ENCODE measurements at regions not wholly inside any gene's neighbourhood (a gene's known extent, or its start where the extent isn't known, plus 50 kb on each side); places are given as distances from the start of the nearest gene placed in this dataset.
A peak's percentile ranks its signal among the peaks of the same experiment; 100 is the strongest.
"Not testable (repeated sequence)": the region's sequence is repeated elsewhere in the genome, so short reads cannot be mapped to it uniquely, and the experiment has no call there.

DNA sequence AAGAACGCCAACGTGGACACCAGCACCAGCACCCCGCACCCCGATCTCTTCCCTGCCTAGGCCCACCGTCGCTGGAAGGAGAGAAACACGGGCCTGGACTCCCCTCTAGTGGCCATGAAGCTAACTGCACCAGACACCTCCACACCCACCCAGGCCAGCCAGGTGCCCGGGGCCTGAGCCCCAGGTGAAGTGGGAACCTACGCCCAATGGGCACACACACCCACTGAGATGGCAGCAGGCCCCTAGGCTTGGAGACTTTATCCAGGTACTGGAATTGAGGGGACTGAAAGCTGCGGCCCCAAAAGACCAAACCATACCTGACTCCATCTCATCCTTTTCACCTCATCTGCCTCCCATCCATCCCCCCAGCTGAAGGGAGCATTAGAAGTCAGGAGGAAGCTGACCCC, 81.0 kb downstream of the BUD13 start:
- H3K36me3 ChIP-seq (ENCODE audit: control insufficient read depth, insufficient read depth, low read length): no peaks in the 10 kb centered on the region
- H3K9ac ChIP-seq (ENCODE audit: low read depth, low read length): no peak overlapping the region
- H3K9me3 ChIP-seq (ENCODE audit: control insufficient read depth, insufficient read depth, low read length): no peaks in the 10 kb centered on the region
- no peak overlapping the region for H3K4me3 ChIP-seq (ENCODE audit: low read depth, low read length)
- H3K27me3 ChIP-seq (ENCODE audit: control insufficient read depth, insufficient read depth, low read length): no peaks in the 10 kb centered on the region
- H3K27ac ChIP-seq (ENCODE audit: low read depth, low read length): no peak overlapping the region
- H3K4me1 ChIP-seq (ENCODE audit: control insufficient read depth, insufficient read depth, low read length): peaks cover 19% of the 10 kb centered on the region

DNA sequence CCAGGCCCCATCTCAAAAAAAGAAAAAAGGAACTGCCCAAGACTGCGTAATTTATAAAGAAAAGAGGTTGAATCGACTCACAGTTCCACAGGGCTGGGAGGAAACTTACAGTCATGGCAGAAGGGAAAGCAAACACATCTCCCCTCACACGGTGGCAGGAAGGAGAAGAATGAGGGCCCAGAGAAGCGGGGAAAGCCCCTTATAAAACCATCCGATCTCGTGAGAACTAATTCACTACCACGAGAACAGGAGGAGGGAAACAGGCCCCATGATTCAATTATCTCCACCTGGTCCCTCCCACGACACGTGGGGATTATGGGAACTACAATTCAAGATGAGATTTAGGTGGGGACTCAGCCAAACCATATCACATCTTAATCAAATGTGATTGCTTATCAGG, 82.2 kb downstream of the BUD13 start:
- no peak overlapping the region for H3K9ac ChIP-seq (ENCODE audit: low read depth, low read length)
- H3K27ac ChIP-seq (ENCODE audit: low read depth, low read length): no peak overlapping the region
- no peaks in the 10 kb centered on the region for H3K9me3 ChIP-seq (ENCODE audit: control insufficient read depth, insufficient read depth, low read length)
- H3K4me1 ChIP-seq (ENCODE audit: control insufficient read depth, insufficient read depth, low read length): peaks cover 18% of the 10 kb centered on the region
- no peak overlapping the region for H3K4me3 ChIP-seq (ENCODE audit: low read depth, low read length)
- no peaks in the 10 kb centered on the region for H3K36me3 ChIP-seq (ENCODE audit: control insufficient read depth, insufficient read depth, low read length)
- H3K27me3 ChIP-seq (ENCODE audit: control insufficient read depth, insufficient read depth, low read length): no peaks in the 10 kb centered on the region

DNA sequence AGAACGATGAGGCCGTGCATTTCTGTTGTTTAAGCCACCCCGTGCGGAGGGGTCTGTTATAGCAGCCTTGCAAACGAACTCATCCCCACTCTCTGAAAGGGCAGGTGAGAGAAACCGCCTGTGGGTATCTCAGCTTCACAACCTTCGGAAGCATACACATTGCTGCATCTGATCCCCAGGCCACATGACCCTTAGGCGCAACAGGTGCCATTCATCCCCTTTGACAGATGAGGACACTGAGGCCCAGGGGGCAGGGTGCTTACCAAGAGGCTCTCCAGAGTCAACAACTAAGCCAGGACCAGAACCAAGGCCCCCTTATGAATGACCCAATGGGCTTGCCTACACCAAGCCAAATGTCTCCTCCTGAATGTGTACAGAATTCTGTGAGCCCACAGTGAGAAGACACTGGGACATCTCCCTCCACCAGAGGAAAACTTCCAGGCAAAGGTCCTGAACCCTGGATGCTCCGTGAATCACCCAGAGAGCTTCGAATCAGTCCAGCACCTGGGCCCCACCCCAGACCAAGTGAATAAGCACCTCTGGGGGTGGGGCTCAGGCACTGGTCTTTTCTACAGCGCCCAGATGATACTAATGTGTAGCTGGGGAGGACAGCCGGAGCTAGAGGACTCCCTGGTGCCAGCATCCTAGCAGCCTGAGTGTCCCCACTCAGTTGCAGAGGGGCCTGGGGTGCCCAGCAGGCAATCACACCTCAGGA, 83.2 kb downstream of the BUD13 start:
- Histone ChIP-seq H3K27me3 (ENCODE audit: control insufficient read depth, insufficient read depth, low read length) (no peaks in the 10 kb centered on the region), H3K4me3 (ENCODE audit: low read depth, low read length) (no peak overlapping the region), H3K4me1 (ENCODE audit: control insufficient read depth, insufficient read depth, low read length) (peaks cover 18% of the 10 kb centered on the region), H3K27ac (ENCODE audit: low read depth, low read length) (no peak overlapping the region), H3K36me3 (ENCODE audit: control insufficient read depth, insufficient read depth, low read length) (no peaks in the 10 kb centered on the region), H3K9ac (ENCODE audit: low read depth, low read length) (no peak overlapping the region), H3K9me3 (ENCODE audit: control insufficient read depth, insufficient read depth, low read length) (no peaks in the 10 kb centered on the region)

DNA sequence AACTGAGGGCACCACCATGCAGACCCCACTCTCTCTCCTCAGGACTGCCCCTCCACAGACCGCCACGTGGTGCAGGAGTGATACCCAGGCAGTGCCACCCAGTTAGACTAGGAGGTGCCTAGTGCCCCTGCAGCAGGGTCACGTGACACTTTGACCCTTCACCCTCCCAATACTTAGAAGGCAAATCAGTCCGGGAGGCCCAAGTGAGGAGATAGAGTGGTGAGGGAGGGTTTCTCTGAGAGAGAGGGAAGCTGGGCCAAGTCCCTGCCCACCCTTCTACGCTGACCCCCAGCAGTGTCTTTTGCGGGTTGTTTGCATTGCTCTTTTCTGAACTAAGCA, 84.6 kb downstream of the BUD13 start:
- Histone ChIP-seq H3K27ac (ENCODE audit: low read depth, low read length) (peak overlapping the region; percentile 77), H3K9me3 (ENCODE audit: control insufficient read depth, insufficient read depth, low read length) (no peaks in the 10 kb centered on the region), H3K4me3 (ENCODE audit: low read depth, low read length) (no peak overlapping the region), H3K4me1 (ENCODE audit: control insufficient read depth, insufficient read depth, low read length) (peaks cover 18% of the 10 kb centered on the region), H3K36me3 (ENCODE audit: control insufficient read depth, insufficient read depth, low read length) (no peaks in the 10 kb centered on the region), H3K27me3 (ENCODE audit: control insufficient read depth, insufficient read depth, low read length) (no peaks in the 10 kb centered on the region), H3K9ac (ENCODE audit: low read depth, low read length) (no peak overlapping the region; the same call in 1 of the 2 replicates)

DNA sequence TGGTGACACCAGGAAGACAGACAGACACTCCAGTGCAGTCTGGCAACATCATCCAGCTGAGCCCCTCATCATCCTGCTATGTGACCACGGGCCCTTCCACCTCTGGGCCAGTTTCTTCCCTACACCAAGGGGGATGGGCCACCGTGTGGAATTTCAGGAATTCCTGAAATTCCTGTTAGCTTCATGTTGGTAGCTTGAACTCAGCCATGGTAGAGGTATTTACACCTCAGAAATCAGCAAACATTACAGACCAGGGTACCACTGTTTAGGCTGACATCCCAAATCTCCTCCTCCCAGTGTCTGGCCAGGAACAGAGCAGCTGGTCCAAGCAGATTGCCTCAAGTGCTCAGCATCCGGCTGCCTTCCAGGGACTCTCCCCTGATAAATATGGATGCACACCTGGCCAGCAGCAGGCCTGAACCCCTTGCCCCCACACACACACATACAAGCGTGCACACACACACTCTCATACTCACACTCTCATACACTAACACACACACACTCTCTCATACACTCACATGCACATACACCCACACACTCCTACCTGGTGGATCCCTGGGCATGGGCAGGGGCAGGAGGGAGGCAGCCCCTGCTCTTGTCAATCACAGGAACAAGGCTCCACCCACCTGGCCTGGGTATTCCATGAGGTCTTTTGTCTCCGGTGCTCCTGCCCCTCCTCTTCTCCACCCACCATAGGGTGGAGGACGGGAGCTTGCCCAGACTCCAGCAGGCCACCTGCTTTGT, 85.2 kb downstream of the BUD13 start:
- Histone ChIP-seq H3K27ac (ENCODE audit: low read depth, low read length) (peak overlapping the region; percentile 77), H3K9ac (ENCODE audit: low read depth, low read length) (peak overlapping the region; percentile 60), H3K4me3 (ENCODE audit: low read depth, low read length) (peak overlapping the region; percentile 44), H3K9me3 (ENCODE audit: control insufficient read depth, insufficient read depth, low read length) (no peaks in the 10 kb centered on the region), H3K27me3 (ENCODE audit: control insufficient read depth, insufficient read depth, low read length) (no peaks in the 10 kb centered on the region), H3K36me3 (ENCODE audit: control insufficient read depth, insufficient read depth, low read length) (no peaks in the 10 kb centered on the region), H3K4me1 (ENCODE audit: control insufficient read depth, insufficient read depth, low read length) (peaks cover 18% of the 10 kb centered on the region)

DNA sequence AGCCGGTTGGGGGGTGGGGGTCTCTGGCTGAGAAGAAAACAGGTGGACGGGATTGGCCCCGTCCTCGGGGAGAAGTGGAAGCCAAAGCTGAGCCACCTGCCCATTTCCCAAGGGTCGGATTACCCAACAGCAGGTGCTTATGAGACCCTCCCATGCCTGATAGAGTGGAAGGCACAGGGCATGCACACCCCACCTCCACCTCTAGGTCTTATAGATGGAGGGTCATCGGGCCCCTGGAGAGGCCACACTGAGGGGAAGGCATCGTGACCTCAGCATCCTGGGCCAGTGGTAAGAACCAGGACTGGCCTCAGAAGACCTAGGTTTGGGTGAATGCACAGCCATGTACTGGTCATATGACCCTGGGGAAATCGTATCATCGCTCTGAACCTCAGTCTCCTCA, 85.9 kb downstream of the BUD13 start:
- H3K27me3 ChIP-seq (ENCODE audit: control insufficient read depth, insufficient read depth, low read length): no peaks in the 10 kb centered on the region
- no peak overlapping the region for H3K27ac ChIP-seq (ENCODE audit: low read depth, low read length)
- H3K4me1 ChIP-seq (ENCODE audit: control insufficient read depth, insufficient read depth, low read length): peaks cover 18% of the 10 kb centered on the region
- H3K9ac ChIP-seq (ENCODE audit: low read depth, low read length): 0 out of 2 replicates have a peak overlapping the region, but pooled peaks have one; percentile 7
- no peaks in the 10 kb centered on the region for H3K9me3 ChIP-seq (ENCODE audit: control insufficient read depth, insufficient read depth, low read length)
- H3K4me3 ChIP-seq (ENCODE audit: low read depth, low read length): no peak overlapping the region
- no peaks in the 10 kb centered on the region for H3K36me3 ChIP-seq (ENCODE audit: control insufficient read depth, insufficient read depth, low read length)

DNA sequence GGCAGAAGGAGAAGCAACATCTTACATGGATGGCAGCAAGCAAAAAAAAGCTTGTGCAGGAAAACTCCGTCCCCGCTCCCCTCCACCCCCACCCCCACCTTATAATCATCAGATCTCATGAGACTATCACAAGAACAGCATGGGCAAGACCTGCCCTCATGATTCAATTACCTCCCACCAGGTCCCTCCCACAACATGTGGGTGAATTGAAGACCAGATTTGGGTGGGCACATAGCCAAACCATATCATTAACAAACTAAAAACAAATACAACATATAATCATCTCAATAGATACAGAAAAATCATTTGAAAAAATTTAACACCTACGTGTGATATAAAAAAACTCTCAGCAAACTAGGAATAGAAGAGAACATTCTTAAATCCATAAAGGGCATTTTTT, 88.8 kb downstream of the BUD13 start:
- Histone ChIP-seq H3K9me3 (ENCODE audit: control insufficient read depth, insufficient read depth, low read length) (no peaks in the 10 kb centered on the region), H3K27me3 (ENCODE audit: control insufficient read depth, insufficient read depth, low read length) (no peaks in the 10 kb centered on the region), H3K4me3 (ENCODE audit: low read depth, low read length) (no peak overlapping the region), H3K4me1 (ENCODE audit: control insufficient read depth, insufficient read depth, low read length) (peaks cover 18% of the 10 kb centered on the region), H3K9ac (ENCODE audit: low read depth, low read length) (no peak overlapping the region), H3K27ac (ENCODE audit: low read depth, low read length) (no peak overlapping the region), H3K36me3 (ENCODE audit: control insufficient read depth, insufficient read depth, low read length) (no peaks in the 10 kb centered on the region)

DNA sequence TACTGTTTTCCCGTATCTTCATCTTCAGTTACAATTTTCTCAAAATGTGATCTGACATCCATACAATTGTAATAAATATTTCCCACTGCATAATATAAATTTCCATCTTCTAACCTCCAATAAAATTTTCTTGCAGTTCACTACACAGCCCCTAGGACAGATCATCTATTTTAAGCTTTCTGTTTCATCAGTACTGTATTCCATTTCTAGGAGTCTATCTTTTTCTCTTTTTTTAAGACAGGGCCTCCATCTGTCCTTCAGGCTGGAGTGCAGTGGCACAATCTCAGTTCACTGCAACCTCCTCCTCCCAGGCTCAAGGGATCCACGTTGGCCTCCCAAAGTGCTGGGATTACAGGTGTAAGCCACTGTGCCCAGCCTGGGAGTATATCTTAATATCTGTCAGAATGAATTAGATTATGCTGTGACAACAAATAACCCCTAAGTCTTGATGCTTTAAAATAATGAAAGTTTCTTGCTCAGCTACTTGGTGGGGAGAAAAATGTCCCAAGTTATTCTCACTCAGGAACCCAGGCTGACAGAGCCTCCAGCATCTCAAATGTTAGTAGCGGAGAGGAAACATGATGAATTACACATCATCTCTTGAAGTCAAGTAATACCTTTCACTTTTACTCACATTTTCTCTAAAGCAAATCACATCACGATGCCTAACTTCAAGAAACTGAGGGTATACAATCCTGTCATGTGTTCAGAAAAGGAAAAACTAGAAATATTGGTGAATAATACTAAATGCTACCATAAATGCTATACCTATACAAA, 92.2 kb downstream of the BUD13 start:
- no peak overlapping the region for H3K27ac ChIP-seq (ENCODE audit: low read depth, low read length)
- H3K4me1 ChIP-seq (ENCODE audit: control insufficient read depth, insufficient read depth, low read length): no peaks in the 10 kb centered on the region

DNA sequence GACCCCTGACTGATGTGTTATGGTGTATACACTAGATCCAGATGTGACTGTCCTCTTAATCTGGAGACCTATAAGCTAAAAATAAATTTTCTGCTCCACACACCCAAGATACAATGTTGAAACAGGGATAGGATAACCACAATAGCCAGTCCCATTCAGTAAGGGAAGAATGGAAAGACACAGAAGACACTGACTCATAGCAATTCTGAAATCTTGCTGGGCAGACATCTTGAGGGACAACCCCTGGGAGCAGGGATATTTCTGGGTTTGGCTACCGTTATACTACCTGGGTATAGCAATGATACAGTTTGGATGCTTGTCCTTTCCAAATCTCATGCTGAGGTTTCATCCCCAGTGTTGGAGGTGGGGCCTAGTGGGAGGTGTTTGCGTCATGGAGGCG, 93.9 kb downstream of the BUD13 start:
- no peaks in the 10 kb centered on the region for H3K36me3 ChIP-seq (ENCODE audit: control insufficient read depth, insufficient read depth, low read length)
- no peak overlapping the region for H3K9ac ChIP-seq (ENCODE audit: low read depth, low read length)
- no peaks in the 10 kb centered on the region for H3K27me3 ChIP-seq (ENCODE audit: control insufficient read depth, insufficient read depth, low read length)
- H3K4me3 ChIP-seq (ENCODE audit: low read depth, low read length): no peak overlapping the region
- no peaks in the 10 kb centered on the region for H3K4me1 ChIP-seq (ENCODE audit: control insufficient read depth, insufficient read depth, low read length)
- no peak overlapping the region for H3K27ac ChIP-seq (ENCODE audit: low read depth, low read length)
- H3K9me3 ChIP-seq (ENCODE audit: control insufficient read depth, insufficient read depth, low read length): no peaks in the 10 kb centered on the region

More for the DNA sequence above, 92.2 kb downstream of the BUD13 start:
- H3K4me3 ChIP-seq (ENCODE audit: low read depth, low read length): no peak overlapping the region
- no peaks in the 10 kb centered on the region for H3K36me3 ChIP-seq (ENCODE audit: control insufficient read depth, insufficient read depth, low read length)
- no peaks in the 10 kb centered on the region for H3K27me3 ChIP-seq (ENCODE audit: control insufficient read depth, insufficient read depth, low read length)
- no peak overlapping the region for H3K9ac ChIP-seq (ENCODE audit: low read depth, low read length)
- no peaks in the 10 kb centered on the region for H3K9me3 ChIP-seq (ENCODE audit: control insufficient read depth, insufficient read depth, low read length)

DNA sequence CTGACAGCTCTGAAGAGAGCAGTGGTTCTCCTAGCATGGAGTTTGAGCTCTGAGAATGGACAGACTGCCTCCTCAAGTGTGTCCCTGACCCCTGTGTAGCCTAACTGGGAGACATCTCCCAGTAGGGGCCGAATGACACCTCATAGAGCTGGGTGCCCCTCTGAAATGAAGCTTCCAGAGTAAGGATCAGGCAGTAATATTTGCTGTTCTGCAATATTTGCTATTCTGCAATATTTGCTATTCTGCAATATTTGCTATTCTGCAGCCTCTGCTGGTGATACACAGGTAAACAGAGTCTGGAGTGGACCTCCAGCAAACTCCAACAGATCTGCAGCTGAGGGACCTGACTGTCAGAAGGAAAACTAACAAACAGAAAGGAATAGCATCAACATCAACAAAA, 105.5 kb downstream of the BUD13 start:
- not testable (repeated sequence) for H3K4me3 ChIP-seq (ENCODE audit: low read depth, low read length); H3K9ac ChIP-seq (ENCODE audit: low read depth, low read length); H3K36me3 ChIP-seq (ENCODE audit: control insufficient read depth, insufficient read depth, low read length); H3K4me1 ChIP-seq (ENCODE audit: control insufficient read depth, insufficient read depth, low read length); H3K9me3 ChIP-seq (ENCODE audit: control insufficient read depth, insufficient read depth, low read length); H3K27me3 ChIP-seq (ENCODE audit: control insufficient read depth, insufficient read depth, low read length); H3K27ac ChIP-seq (ENCODE audit: low read depth, low read length)

DNA sequence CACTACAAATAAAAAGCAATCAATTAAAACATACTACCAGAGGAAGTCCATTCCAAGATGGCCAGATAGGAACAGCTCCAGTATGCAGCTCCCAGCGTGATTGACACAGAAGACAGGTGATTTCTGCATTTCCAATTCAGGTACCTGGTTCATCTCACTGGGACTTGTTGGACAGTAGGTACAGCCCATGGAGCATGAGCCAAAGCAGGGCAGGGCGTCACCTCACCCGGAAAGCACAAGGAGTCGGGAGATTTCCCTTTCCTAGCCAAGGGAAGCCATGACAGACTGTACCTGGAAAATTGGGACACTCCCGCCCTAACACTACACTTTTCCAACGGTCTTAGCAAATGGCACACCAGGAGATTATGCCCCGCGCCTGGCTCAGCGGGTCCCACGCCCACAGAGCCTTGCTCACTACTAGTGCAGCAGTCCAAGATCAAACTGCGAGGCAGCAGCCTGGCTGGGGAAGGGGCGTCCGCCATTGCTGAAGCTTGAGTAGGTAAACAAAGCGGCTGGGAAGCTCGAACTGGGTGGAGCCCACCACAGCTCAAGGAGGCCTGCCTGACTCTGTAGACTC, 106.0 kb downstream of the BUD13 start:
- H3K36me3 ChIP-seq (ENCODE audit: control insufficient read depth, insufficient read depth, low read length); H3K27me3 ChIP-seq (ENCODE audit: control insufficient read depth, insufficient read depth, low read length); H3K4me3 ChIP-seq (ENCODE audit: low read depth, low read length); H3K9me3 ChIP-seq (ENCODE audit: control insufficient read depth, insufficient read depth, low read length); H3K27ac ChIP-seq (ENCODE audit: low read depth, low read length); H3K4me1 ChIP-seq (ENCODE audit: control insufficient read depth, insufficient read depth, low read length); H3K9ac ChIP-seq (ENCODE audit: low read depth, low read length): not testable (repeated sequence)
